ENCODE measurements at regions not wholly inside any gene's neighbourhood (a gene's known extent, or its start where the extent isn't known, plus 50 kb on each side); places are given as distances from the start of the nearest gene placed in this dataset.

DNA sequence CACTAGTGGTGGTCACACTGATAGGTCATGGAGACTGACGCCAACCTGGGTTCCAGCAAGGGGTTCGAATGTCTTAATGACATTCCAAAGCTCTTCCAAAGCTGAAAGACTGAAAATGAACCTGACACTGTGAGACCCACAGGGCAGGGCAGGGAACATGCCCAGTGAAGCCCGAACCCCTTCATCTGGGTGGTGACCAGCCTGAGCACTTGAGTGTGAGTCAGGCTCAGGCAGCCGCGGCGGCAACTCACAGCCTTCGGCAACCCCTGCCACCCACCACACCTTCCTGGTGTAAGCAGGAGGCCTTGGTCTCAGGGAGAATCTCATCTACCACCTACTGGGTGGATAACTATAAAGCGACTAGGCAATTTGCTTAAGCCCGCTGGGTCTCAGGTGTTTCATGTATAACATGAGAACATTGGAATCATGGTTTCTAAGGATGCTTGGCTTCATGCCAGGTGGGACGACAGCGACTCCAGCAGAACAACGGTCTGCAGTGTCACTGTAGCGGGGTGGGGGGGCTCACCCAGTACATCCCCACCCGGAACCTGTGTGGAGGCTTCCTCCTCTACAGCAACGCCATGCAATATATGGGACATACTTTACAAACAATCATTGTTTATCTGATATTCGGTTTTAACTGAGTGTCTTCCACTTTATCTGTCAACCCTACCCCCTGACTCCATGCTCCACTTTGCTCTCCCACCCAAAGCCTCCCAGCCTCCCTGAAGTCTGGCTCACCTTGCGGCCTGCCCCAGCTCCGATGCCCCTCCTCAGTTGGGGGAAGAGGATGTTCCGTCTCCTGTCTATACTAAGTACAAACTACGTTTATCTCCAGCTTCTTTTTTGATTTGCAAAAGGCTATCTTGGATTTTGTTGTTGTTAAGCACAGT, 125.0 kb upstream of the MEF2A start:
- no peak for DNase-seq

DNA sequence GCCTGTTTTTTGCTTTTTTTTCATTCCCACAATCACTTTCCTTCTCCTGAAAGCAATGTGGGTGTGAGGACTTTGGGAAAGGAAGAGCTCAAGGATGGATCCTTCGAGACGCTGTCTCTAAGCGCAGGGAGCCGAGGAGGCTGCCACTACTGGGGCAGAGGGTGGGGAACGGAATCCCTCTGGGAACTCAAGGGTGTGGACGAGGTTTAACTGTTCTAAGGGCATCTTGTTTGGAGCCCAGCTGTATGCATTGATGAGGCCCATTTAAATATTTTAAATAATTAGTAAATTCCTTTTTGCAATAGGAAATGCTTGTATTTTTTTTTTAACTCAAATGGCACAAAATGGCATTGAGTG, 124.4 kb upstream of the MEF2A start:
- DNase-seq: no peak

- DNase-seq: no peak
These were observed 123.9 kb upstream of the MEF2A start for GRCh38 chr15:99441871-99442251.

- peak; percentile 53 for DNase-seq
These were observed 123.4 kb upstream of the MEF2A start for GRCh38 chr15:99442252-99442897.

GRCh38 chr15:99443056-99443756, 122.6 kb upstream of the MEF2A start:
- DNase-seq: no peak

- DNase-seq: no peak
These were observed 121.9 kb upstream of the MEF2A start for GRCh38 chr15:99443768-99444446.

DNA sequence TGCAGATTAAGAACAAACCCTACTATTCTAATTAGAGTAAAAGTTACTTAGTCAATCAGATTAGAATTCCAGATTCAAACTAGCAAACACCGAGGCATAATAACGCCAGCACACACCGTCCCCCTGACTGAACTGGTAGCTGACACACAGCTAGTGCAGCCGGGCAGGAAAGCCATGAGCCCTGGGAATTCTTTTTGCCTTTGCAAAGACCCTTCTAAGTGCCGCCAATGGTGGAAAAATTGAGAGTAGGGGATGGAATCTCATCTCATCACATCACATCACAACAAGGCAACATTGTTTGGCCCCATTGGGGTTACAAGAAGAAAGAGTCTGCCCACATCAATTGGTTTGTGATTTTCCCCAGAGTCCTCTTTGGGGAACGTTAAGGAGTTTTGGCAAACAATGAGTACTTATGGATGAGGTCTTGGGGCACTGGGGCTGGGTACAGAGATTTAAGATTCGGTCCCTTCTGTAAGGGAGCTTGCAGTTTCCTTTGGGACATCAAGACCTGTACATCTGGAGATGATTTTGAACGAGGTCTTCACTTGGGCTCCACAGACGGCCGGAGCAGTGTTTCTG, 120.4 kb upstream of the MEF2A start:
- no peak for DNase-seq

DNA sequence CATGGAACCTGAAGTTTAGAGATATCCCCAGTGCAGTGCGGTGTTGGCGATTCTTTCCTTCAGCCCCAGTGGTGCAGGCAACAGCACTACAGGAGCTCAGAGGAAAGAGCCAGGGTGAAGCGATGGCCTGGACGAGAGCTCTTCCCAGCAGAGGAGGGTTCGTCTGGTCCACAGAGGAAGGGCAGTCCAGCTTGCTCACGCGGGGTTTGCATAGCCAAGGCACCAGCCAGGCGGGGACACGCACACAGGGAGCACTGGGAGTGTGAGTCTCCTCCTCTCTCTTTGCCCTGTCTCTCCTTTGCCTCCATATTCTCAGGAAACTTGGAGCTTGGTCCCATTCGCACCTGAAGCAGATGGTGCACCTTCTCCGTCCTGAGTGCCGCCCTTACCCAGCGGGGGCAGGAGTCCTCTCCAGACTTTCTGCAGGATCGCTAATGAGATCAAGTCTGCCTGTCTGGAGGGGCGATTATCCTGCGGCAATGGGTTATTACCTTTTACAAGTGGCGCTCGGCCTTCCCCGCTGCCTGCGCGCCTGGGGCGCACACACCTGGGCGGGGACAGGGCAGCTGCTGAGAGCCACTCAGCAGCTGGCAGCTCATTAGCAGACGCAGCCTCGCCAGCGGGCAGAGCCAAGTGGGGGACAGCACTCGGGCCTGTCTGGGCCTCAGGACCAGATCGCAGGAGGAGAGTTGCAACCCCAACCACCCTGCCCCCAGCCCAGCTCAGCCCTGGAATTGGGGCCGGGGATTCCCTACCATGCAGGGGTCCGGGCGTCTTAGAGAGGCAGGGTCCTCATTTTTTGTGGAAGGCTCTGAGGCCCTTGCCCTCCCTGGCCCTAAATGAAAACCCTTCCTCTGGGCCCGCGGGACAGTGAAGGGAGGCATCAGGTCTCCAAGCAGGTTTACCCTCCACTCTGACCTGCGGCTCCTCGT, 119.0 kb upstream of the MEF2A start:
- DNase-seq: no peak

DNA sequence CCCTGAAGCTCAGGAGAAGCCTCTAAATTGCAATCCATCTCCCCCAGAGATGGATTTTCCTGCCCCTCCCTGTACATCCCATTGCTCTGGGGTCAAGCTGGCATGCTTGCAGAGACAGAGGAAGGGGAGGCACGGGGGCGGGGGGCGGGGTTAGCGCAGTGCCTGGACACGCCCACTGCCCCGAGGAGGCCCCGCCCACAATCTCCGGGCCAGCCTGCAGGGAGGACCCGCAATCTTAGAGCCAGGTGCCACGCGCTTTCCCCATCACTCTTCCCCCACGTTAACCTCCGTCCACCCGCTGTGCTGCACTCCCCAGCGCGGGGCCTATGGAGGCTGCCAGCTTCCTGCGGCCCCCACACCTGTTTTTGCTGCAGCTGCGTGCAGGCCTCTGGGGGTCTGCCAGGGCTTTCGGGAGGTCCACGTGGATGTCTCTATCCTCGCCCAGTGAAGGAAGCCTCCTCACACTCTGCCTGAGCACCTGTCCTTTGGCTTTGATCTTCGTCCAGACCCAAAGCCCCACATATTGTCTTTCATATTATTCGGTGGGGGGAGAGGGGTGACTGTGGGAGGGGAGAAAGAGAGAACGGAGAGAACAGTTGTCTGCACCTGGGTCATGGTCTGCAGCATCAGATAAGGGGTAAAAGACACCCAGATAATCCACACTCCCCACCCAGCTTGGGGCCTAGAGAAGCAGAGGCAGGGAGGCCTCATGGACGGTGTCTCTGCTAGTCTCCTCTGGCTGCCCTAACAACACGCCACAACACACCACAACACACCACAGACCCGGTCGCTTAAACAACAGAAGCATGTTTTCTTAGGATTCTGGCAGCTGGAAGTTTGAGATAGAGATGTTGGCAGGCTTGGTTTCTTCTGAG, 118.0 kb upstream of the MEF2A start:
- DNase-seq: peak; percentile 30

DNA sequence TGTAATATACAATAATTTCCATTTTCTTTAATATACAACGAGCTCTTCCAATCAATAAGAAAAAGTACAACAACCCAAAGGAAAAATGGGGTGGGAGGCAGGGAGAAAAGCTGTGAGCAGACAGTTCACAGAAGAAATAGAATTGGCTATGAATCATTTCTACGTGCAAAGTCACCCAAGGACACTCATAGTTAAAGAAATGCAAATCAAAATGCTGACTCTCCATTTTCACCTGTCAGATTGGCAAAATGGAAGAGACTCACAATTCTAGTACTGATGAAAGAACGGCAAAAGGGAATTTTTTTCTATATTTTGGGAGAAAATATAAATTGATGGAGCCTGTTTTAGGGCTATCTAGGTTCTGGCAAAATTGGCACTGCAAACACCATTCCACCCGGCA, 116.3 kb upstream of the MEF2A start:
- DNase-seq: no peak

- peak; percentile 61 for DNase-seq
These were observed 114.9 kb upstream of the MEF2A start for GRCh38 chr15:99450896-99451358.

DNA sequence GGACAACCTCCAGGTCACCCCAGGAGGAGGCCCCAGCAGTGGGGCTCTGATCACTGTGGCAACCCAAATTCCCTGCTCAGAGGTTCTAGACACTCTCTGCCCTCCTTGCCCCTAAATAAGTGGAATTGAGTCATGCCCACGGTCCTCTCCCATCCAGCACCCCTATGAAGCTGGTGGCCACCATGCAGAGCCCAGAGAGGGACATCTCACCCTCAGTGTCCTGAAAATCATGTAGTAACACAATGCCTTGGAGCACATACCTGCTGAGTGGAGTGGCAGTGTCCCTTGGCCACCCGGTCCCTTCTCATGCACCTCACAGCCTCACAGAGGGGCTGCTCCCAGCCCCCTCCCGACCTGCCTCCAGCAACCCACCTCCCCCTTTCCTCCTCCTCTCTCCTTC, 114.3 kb upstream of the MEF2A start:
- DNase-seq: no peak

DNA sequence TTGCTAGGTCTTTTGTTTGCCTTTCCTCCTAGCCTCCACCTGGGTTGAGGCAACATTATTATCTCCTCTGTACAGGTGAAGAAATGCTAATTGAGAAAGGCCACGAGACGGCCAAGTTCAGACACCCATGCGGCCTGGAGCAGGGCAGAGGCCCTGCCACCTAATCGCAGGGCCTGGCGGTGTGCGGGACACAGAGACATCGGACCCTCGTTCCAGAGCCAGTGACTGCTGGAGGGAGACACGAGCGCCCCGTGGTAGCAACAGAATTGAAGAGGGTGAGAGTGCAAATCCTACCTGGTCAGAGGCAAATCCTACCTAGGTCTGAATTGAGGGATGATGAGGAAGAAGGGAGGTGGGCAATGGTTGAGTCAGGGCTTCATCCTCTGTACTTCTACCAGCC, 113.8 kb upstream of the MEF2A start:
- DNase-seq: no peak

GRCh38 chr15:99452728-99453636, 112.8 kb upstream of the MEF2A start:
- no peak for DNase-seq

GRCh38 chr15:99453637-99454030, 112.2 kb upstream of the MEF2A start:
- DNase-seq: no peak

GRCh38 chr15:99454107-99454809, 111.5 kb upstream of the MEF2A start:
- DNase-seq: no peak

DNA sequence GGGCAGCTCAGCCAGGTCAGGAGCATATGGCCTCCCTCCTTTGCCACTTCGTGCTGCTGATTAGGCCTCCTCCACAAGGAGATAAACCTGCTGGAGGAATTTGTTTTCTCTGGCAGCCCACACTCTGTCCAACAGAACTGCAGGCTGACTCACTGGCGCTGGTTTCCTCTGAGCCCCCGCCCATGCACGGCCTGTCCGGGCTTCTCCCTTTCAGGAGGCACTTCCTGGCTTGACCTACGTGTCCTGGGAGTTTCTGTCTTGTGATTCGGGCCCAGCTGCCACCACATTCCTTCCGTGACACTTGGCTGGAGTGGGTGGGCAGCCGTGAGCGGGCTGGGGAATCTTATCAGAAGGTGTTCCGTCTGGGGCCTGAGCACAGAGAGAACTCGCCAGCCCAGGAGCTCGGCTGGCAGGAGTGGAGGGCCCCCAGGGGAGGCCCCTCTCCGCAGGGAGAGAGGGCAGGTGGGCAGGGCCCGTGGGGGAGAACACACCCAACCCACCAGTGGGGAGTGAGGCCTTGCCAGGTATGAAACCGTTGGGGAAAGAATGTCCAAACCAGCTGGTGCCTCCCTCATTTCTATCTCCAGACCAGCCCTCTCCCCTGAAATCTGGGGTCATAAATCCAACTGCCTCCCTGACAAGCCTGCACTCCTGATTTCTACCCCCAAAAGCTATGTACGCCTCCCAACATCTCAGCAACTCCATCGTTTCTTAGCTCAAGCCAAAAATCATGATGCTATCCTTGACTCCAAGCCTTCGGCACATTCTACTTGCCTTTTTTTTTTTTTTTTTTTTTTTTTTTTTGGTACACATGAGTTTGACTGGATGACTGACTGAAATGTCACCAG, 110.6 kb upstream of the MEF2A start:
- peak; percentile 20 for DNase-seq

- DNase-seq: no peak
These were observed 110.0 kb upstream of the MEF2A start for GRCh38 chr15:99455789-99456160.

Measured in hematopoietic multipotent progenitor cell treated with erythropoietin and hydrocortisone succinate and interleukin-3 and kit ligand, for 8 days (in vitro differentiated cells).